CD4-positive, CD25-positive, alpha-beta regulatory T cell (primary cell): ENCODE measurements at regions not wholly inside any gene's neighbourhood (a gene's known extent, or its start where the extent isn't known, plus 50 kb on each side); places are given as distances from the start of the nearest gene placed in this dataset.

ENCODE experiments used
- ATAC-seq, 2 donors: fragments of 150-1000 bp; cut with Tn5 transposase; one replicate each; pipeline ENCODE4 v1.10.0; 2021; ENCODE audit warnings: low read depth in 2 of 2, moderate number of reproducible peaks in 2 of 2, moderate library complexity in 1 of 2
- DNase-seq, 3 donors: peaks; one replicate each; pipeline versions ENCODE4 v3.0.0 to v3.0.0-alpha.2; 2012 to 2022; ENCODE audit warnings: mixed read lengths in 1 of 3
- H3K27ac ChIP-seq: one replicate; pipeline ENCODE4 v1.7.0; 2013; ENCODE audit warnings: mild to moderate bottlenecking, low read length; ENCODE audit not compliant: insufficient read depth, poor library complexity, severe bottlenecking
- H3K27me3 ChIP-seq: one replicate; pipeline ENCODE4 v1.7.0; 2013; ENCODE audit warnings: low read length; ENCODE audit not compliant: control insufficient read depth, insufficient read depth
- H3K36me3 ChIP-seq: one replicate; pipeline ENCODE4 v1.7.0; 2013; ENCODE audit warnings: mild to moderate bottlenecking, low read length, moderate library complexity; ENCODE audit not compliant: control insufficient read depth, insufficient read depth
- H3K4me1 ChIP-seq: 2 replicates; pipeline ENCODE4 v1.7.0; 2013; ENCODE audit warnings: mild to moderate bottlenecking, low read length; ENCODE audit not compliant: insufficient read depth, control insufficient read depth, poor library complexity, severe bottlenecking
- H3K4me3 ChIP-seq: one replicate; pipeline ENCODE4 v1.7.0; 2013; ENCODE audit warnings: low read depth, mild to moderate bottlenecking, low read length, moderate library complexity
- H3K9me3 ChIP-seq, 2 experiments: 1 replicate in 1 of 2; 2 replicates in 1 of 2; pipeline ENCODE4 v1.7.0; 2013; ENCODE audit warnings: low read length in 2 of 2, mild to moderate bottlenecking in 1 of 2, moderate library complexity in 1 of 2; ENCODE audit not compliant: control insufficient read depth in 2 of 2
- H3K27ac Mint-ChIP-seq, 3 donors: one replicate each; pipeline ENCODE4 v1.8.0; 2020 to 2022; ENCODE audit warnings: mild to moderate bottlenecking in 3 of 3, mixed read lengths in 3 of 3, moderate library complexity in 2 of 3
- H3K27me3 Mint-ChIP-seq: one replicate; pipeline ENCODE4 v1.8.0; 2022; ENCODE audit warnings: mild to moderate bottlenecking, mixed read lengths
- H3K36me3 Mint-ChIP-seq: one replicate; pipeline ENCODE4 v1.8.0; 2020; ENCODE audit warnings: mixed read lengths
- H3K4me1 Mint-ChIP-seq, 4 donors: one replicate each; pipeline ENCODE4 v1.8.0; 2020 to 2022; ENCODE audit warnings: mixed read lengths in 4 of 4, mild to moderate bottlenecking in 1 of 4
- H3K4me3 Mint-ChIP-seq, 4 donors: one replicate each; pipeline ENCODE4 v1.8.0; 2020 to 2022; ENCODE audit warnings: mild to moderate bottlenecking in 4 of 4, mixed read lengths in 4 of 4, moderate library complexity in 3 of 4
- H3K9me3 Mint-ChIP-seq, 7 donors: one replicate each; pipeline ENCODE4 v1.8.0; 2020 to 2022; ENCODE audit warnings: mixed read lengths in 7 of 7, mild to moderate bottlenecking in 3 of 7, moderate library complexity in 2 of 7

DNA sequence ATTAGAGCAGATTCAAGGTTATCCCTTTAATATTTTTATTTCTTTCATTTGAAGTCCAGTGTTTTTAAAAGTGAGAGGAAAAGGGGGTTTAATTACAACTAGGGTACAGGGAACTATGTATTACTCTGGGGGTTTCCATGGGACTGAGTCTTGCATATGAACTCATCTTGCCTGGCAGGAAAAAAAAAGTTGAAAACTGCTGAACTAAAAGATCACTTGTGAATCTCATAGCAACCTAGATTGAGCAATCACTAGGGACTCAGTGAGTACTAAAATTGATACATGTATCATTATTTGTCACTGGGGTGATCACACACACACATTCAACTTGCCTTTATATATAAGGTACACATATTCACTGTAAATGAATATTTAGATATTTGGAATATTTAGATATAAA is 180.7 kb upstream of the SFRP2 start:
- Histone ChIP-seq H3K9me3 (peaks cover 0 to under 1% of the 10 kb centered on the region in 2 experiments), H3K4me1 (no peaks in the 10 kb centered on the region), H3K36me3 (no peaks in the 10 kb centered on the region), H3K4me3 (no peak overlapping the region), H3K27me3 (peaks cover 2% of the 10 kb centered on the region), H3K27ac (no peak overlapping the region)
- H3K36me3 Mint-ChIP-seq = no peaks in the 10 kb centered on the region
- H3K4me1 Mint-ChIP-seq = no peaks in the 10 kb centered on the region
- DNase-seq = no peak
- peaks cover 0 to 8% (median 5%) of the 10 kb centered on the region in 7 donors for H3K9me3 Mint-ChIP-seq
- no peak overlapping the region for H3K4me3 Mint-ChIP-seq
- H3K27ac Mint-ChIP-seq = no peak overlapping the region
- H3K27me3 Mint-ChIP-seq = peaks cover 9% of the 10 kb centered on the region
- no peak for ATAC-seq

DNA sequence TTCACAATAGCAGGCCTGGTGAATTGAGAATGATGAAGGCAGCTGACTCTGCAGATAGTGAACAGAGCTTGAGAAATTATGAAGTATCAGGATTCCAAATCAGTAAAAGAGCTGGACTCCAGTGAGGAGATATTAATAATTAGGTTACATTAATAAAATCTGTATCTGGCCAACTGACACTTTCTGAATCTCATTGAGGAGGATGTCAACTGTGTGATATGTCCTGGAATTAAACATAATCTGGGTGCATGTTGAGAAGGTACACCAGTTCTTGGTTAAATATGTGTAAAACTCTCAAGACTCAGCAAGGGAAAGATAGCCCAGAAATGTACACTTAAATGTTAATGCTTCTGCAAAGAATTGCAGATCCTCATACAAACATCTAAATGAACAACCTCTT is 177.8 kb upstream of the SFRP2 start:
- H3K4me1 Mint-ChIP-seq = no peaks in the 10 kb centered on the region
- DNase-seq (no peak), ATAC-seq (no peak)
- Histone ChIP-seq H3K27ac (no peak overlapping the region), H3K27me3 (peaks cover 2% of the 10 kb centered on the region), H3K4me3 (no peak overlapping the region), H3K36me3 (no peaks in the 10 kb centered on the region), H3K9me3 (no peaks in the 10 kb centered on the region), H3K4me1 (no peaks in the 10 kb centered on the region)
- peaks cover 0 to 2% (median 0%) of the 10 kb centered on the region in 7 donors for H3K9me3 Mint-ChIP-seq
- no peak overlapping the region for H3K27ac Mint-ChIP-seq
- H3K4me3 Mint-ChIP-seq = no peak overlapping the region
- H3K36me3 Mint-ChIP-seq = no peaks in the 10 kb centered on the region
- peaks cover 6% of the 10 kb centered on the region for H3K27me3 Mint-ChIP-seq

DNA sequence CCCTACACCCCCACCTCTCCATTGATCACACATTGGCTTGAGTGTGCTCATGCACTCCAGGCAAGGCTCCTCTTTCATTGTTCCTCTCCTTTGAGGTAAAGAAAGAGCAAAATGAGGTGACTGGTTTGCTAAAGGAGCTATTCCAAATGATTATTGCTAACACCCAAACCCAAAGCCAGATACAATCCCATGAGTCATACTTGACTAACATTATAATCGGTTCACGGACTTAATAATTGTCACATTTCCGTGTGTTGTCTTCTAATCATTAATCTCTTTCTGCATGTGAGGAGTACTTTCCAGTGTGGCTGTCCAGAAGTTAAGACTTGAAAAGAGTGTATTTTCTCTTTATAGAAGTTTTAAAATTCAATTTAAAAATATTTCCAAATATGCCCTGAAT is 174.3 kb upstream of the SFRP2 start:
- no peaks in the 10 kb centered on the region for H3K4me1 Mint-ChIP-seq

DNA sequence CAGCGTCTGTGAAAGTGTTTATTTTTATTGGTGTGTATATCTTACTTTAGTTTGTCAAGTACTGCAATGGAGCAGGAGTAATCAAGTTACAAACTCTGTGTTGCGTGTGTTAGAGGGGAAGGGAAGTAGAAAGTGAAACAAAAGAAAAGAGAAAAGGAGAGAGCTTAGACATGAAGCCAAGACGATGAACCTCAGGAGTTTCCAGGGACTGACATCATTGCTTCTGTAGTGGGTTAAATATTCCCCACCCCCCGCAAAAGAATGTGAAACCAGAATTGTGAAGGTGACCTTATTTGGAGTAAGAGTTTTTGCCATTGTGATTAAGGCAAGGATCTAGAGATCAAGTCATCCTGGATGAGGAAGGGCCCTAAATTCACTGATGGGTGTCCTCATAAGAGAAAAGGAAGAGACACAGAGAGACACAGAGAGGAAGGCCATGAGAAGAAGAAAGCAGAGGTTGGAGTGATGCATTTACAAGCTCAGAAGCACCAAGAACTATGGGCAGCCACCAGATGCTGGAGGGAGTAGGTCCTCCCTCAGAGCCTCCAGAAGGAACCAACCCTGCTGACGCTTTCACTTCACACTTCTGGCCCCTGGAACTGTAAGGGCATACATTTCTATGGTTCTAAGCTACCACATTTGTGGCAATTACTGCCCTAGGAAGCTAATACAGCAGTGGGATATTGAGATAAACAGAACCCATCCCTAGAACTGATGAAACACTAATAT is 173.6 kb upstream of the SFRP2 start:
- Histone ChIP-seq H3K4me1 (no peaks in the 10 kb centered on the region), H3K4me3 (no peak overlapping the region), H3K36me3 (no peaks in the 10 kb centered on the region), H3K9me3 (no peaks in the 10 kb centered on the region), H3K27ac (no peak overlapping the region), H3K27me3 (no peaks in the 10 kb centered on the region)
- H3K36me3 Mint-ChIP-seq = no peaks in the 10 kb centered on the region
- peaks cover 0 to 3% (median 2%) of the 10 kb centered on the region in 7 donors for H3K9me3 Mint-ChIP-seq
- no peaks in the 10 kb centered on the region for H3K4me1 Mint-ChIP-seq
- H3K27me3 Mint-ChIP-seq = peaks cover 4% of the 10 kb centered on the region
- no peak overlapping the region for H3K27ac Mint-ChIP-seq
- peak in 1 of 3 donors; percentile 34 for DNase-seq
- ATAC-seq = no peak
- H3K4me3 Mint-ChIP-seq = no peak overlapping the region

More for the DNA sequence above, 174.3 kb upstream of the SFRP2 start:
- no peaks in the 10 kb centered on the region for H3K9me3 ChIP-seq
- no peaks in the 10 kb centered on the region for H3K4me1 ChIP-seq
- Mint-ChIP-seq H3K36me3 (no peaks in the 10 kb centered on the region), H3K27me3 (peaks cover 9% of the 10 kb centered on the region), H3K4me3 (no peak overlapping the region), H3K27ac (no peak overlapping the region), H3K9me3 (peaks cover 0 to 3% (median 2%) of the 10 kb centered on the region in 7 donors)
- no peaks in the 10 kb centered on the region for H3K27me3 ChIP-seq
- ATAC-seq = no peak
- no peak overlapping the region for H3K27ac ChIP-seq
- no peaks in the 10 kb centered on the region for H3K36me3 ChIP-seq
- DNase-seq = no peak
- H3K4me3 ChIP-seq = no peak overlapping the region

DNA sequence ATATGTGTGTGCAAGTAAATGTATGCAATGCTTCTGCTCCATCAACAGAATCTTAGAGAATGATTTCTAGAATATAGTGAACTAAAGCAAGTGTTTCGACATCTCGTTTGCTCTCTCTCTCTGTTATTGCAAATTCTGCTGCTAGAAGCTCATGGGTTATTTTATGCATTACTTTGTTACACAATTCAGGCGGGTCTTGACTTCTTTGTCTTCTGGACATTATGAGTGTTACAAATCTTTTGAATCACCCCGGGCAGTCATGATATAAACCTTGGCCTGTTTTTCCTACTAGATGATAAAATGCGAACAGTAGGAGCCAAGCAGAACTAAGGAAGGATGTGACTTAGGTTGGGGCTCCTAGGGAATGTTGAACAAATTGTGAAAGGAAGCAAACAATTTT is 166.4 kb upstream of the SFRP2 start:
- Histone ChIP-seq H3K27ac (no peak overlapping the region), H3K9me3 (no peaks in the 10 kb centered on the region), H3K27me3 (no peaks in the 10 kb centered on the region), H3K4me3 (no peak overlapping the region), H3K4me1 (no peaks in the 10 kb centered on the region), H3K36me3 (no peaks in the 10 kb centered on the region)
- H3K36me3 Mint-ChIP-seq = no peaks in the 10 kb centered on the region
- DNase-seq = no peak
- peaks cover 0 to 9% (median 3%) of the 10 kb centered on the region in 4 donors for H3K4me1 Mint-ChIP-seq
- peaks cover 18% of the 10 kb centered on the region for H3K27me3 Mint-ChIP-seq
- H3K27ac Mint-ChIP-seq = no peak overlapping the region
- peaks cover 0 to 4% (median 1%) of the 10 kb centered on the region in 7 donors for H3K9me3 Mint-ChIP-seq
- no peak overlapping the region for H3K4me3 Mint-ChIP-seq
- no peak for ATAC-seq

DNA sequence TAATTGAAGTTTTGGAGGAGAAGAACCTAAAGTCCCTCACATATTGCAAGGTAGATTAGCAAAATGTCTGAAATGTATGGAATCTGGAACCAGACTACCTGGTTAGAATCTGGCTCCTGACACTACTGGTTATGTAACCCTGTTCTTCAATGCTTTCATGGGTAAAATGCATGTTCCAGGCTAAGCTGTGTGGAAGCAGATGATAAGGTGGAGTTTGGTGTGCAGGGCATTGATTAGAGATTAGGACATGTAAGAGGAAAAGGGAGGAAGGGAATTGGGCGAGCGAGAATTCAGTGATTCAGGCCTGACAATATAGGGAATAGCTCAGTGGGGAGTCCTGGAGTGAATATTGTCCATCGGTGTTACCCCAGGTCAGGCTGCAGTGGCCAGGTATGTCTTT is 165.8 kb upstream of the SFRP2 start:
- H3K4me3 Mint-ChIP-seq = no peak overlapping the region
- Histone ChIP-seq H3K36me3 (no peaks in the 10 kb centered on the region), H3K27ac (no peak overlapping the region), H3K27me3 (no peaks in the 10 kb centered on the region), H3K4me1 (peaks cover 3% of the 10 kb centered on the region), H3K9me3 (no peaks in the 10 kb centered on the region), H3K4me3 (no peak overlapping the region)
- no peak overlapping the region for H3K27ac Mint-ChIP-seq
- DNase-seq (no peak), ATAC-seq (no peak)
- peaks cover 0 to 15% (median 10%) of the 10 kb centered on the region in 4 donors for H3K4me1 Mint-ChIP-seq
- H3K36me3 Mint-ChIP-seq = no peaks in the 10 kb centered on the region
- H3K9me3 Mint-ChIP-seq = peaks cover 0 to 4% (median 1%) of the 10 kb centered on the region in 7 donors
- peaks cover 18% of the 10 kb centered on the region for H3K27me3 Mint-ChIP-seq

DNA sequence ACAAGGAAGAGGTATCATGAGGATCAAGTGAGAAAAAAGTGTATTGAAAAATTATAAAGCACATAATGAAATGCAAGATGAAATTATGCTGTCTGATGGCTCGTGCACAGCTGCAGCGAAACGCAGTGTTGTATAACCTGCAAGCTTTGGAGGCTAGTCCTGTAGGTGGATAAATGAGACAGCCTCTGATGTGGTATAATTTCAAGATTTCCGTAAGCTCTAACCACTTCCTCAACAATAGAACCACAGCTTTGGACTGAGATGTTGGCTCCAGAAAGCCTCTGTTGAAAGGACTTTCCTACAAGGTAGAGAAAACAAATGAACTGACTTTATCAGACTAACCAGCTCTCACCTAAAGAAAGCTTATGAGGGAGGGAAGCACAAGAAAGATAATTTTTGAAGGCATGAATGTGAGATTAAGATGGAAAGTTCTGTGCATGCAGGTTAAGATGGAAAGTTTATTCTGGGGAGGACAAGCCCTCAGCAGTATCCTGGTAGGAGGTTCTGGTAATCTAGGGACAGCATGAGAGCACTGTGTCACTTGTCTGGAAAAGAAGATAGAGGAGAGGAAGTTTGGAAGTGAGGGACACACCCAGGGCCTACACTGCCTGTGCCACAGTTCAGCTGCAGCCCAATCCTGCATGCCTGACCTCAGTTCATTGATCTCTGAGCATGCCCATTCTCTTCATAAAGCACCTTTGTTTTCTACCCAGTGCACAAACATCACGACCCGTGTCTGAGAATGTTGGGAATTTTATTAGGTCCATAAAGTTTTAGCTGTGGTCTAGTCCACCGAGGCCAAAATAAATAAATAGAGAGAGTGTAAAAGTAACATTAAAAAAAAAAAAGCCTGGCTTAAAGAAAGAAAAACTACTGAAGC is 161.5 kb upstream of the SFRP2 start:
- H3K36me3 ChIP-seq = no peaks in the 10 kb centered on the region
- Mint-ChIP-seq H3K4me1 (peaks cover 4 to 21% (median 14%) of the 10 kb centered on the region in 4 donors), H3K27ac (peak overlapping the region in 1 of 3 donors; percentile 32), H3K9me3 (peaks cover 0 to 6% (median 1%) of the 10 kb centered on the region in 7 donors), H3K36me3 (no peaks in the 10 kb centered on the region), H3K4me3 (peak overlapping the region in 1 of 4 donors; percentile 15), H3K27me3 (peaks cover 17% of the 10 kb centered on the region)
- peak in 2 of 3 donors; percentile 26 to 61 for DNase-seq
- peaks cover 3% of the 10 kb centered on the region for H3K4me1 ChIP-seq
- peaks cover 2% of the 10 kb centered on the region for H3K27me3 ChIP-seq
- H3K27ac ChIP-seq = no peak overlapping the region
- peak overlapping the region; percentile 49 for H3K4me3 ChIP-seq
- peaks cover 0 to 3% of the 10 kb centered on the region in 2 experiments for H3K9me3 ChIP-seq
- ATAC-seq = peak; percentile 66 to 67
